K562 (cell line): ENCODE measurements at regions not wholly inside any gene's neighbourhood (a gene's known extent, or its start where the extent isn't known, plus 50 kb on each side); places are given as distances from the start of the nearest gene placed in this dataset.
A peak's percentile ranks its signal among the peaks of the same experiment; 100 is the strongest.

ENCODE experiments used
- ATAC-seq: fragments of 200-7000 bp; cut with Tn5 transposase; 3 replicates; pipeline ENCODE4 v1.9.1; 2020; ENCODE audit warnings: moderate library complexity
- BruUV-seq: library from RNA; stranded (reverse); fragments of 400-500 nt; replicated peaks from 2 replicates; lab custom pipeline; 2021; lab: Mats Ljungman, UMichigan
- CTCF ChIA-PET: fragments of 300-600 bp; formaldehyde crosslinking; extraction: SDS; loops from one replicate; lab custom pipeline; 2021; ENCODE audit warnings: low intra/inter-chr PET ratio; lab: Yijun Ruan, JAX
- POLR2A ChIA-PET: fragments of 300-600, 350-650 bp; sonication (Branson Sonifier 250); formaldehyde crosslinking; extraction: SDS; loops from one replicate; lab custom pipeline; 2021; ENCODE audit warnings: antibody characterized with exemption, inconsistent platforms; lab: Yijun Ruan, JAX
- DNase-seq, 4 experiments: peaks; one replicate each; pipeline versions ENCODE4 v3.0.0 to v3.0.0-alpha.2; 2011 to 2018; ENCODE audit warnings: low spot score in 3 of 4, mixed read lengths in 3 of 4; ENCODE audit errors: extremely low read depth in 1 of 4
- FAIRE-seq: peaks from 2 replicates; lab custom pipeline; 2011; peaks lifted over from hg19 to GRCh38; lab: Jason Lieb, UNC
- H2AFZ ChIP-seq: 2 replicates; pipeline ENCODE4 v1.6.0; 2011; ENCODE audit warnings: low read depth, low read length, control low read depth, inconsistent platforms
- H3K27ac ChIP-seq: fragments of 200-600 bp; 3 replicates; pipeline ENCODE4 v1.8.0; 2011; ENCODE audit warnings: low read depth, mild to moderate bottlenecking, control low read depth, inconsistent platforms, low read length, moderate library complexity, mixed read lengths; ENCODE audit errors: extremely low read depth
- H3K27me3 ChIP-seq, 2 experiments: fragments of 300-600 bp in 1 of 2; 2 replicates in 1 of 2; 3 replicates in 1 of 2; pipeline versions ENCODE4 v1.6.0 to v1.8.0; 2011; ENCODE audit warnings: inconsistent platforms in 2 of 2, low read length in 2 of 2, mild to moderate bottlenecking in 1 of 2, mixed read lengths in 1 of 2, moderate library complexity in 1 of 2; ENCODE audit not compliant: control insufficient read depth in 2 of 2, insufficient read depth in 2 of 2
- H3K36me3 ChIP-seq: fragments of 300-600 bp; 3 replicates; pipeline ENCODE4 v1.8.0; 2011; ENCODE audit warnings: mild to moderate bottlenecking, low read length, inconsistent platforms; ENCODE audit not compliant: control insufficient read depth, insufficient read depth
- H3K4me1 ChIP-seq, 2 experiments: fragments of 200-600 bp in 1 of 2; replicated peaks in 1 of 2; 2 replicates in 1 of 2; 3 replicates in 1 of 2; pipeline versions ENCODE4 v1.5.1 to v1.8.0; 2011; ENCODE audit warnings: inconsistent platforms in 2 of 2, low read length in 2 of 2, mild to moderate bottlenecking in 1 of 2, mixed read lengths in 1 of 2, moderate library complexity in 1 of 2; ENCODE audit not compliant: control insufficient read depth in 2 of 2, insufficient read depth in 2 of 2
- H3K4me2 ChIP-seq: 2 replicates; pipeline ENCODE4 v1.6.1; 2011; ENCODE audit warnings: low read length, control low read depth, inconsistent platforms, mixed read lengths; ENCODE audit not compliant: insufficient read depth
- H3K4me3 ChIP-seq: fragments of 200-600 bp; sonication (generic), shearing (Covaris generic); 2 replicates; pipeline ENCODE4 v1.5.1; 2016; ENCODE audit warnings: control low read depth, inconsistent platforms
- H3K79me2 ChIP-seq: fragments of 200-600 bp; 3 replicates; pipeline ENCODE4 v1.8.0; 2011; ENCODE audit warnings: low read length, inconsistent platforms; ENCODE audit not compliant: control insufficient read depth, insufficient read depth
- H3K9ac ChIP-seq, 2 experiments: 2 replicates each; pipeline versions ENCODE4 v1.6.0 to v1.6.1; 2011; ENCODE audit warnings: low read depth in 2 of 2, low read length in 2 of 2, control low read depth in 1 of 2, inconsistent platforms in 1 of 2, mild to moderate bottlenecking in 1 of 2, mixed read lengths in 1 of 2; ENCODE audit not compliant: insufficient read depth in 1 of 2
- H3K9me1 ChIP-seq: one replicate; pipeline ENCODE4 v1.6.0; 2011; ENCODE audit warnings: inconsistent platforms, mild to moderate bottlenecking, low read length, moderate library complexity; ENCODE audit not compliant: control insufficient read depth, insufficient read depth
- H3K9me3 ChIP-seq: replicated peaks from 2 replicates; pipeline ENCODE4 v1.5.1; 2011; ENCODE audit warnings: low read depth, low read length, inconsistent platforms; ENCODE audit not compliant: control insufficient read depth, insufficient read depth
- H4K20me1 ChIP-seq: replicated peaks from 2 replicates; pipeline ENCODE4 v1.6.1; 2011; ENCODE audit warnings: low read length, inconsistent platforms, mixed read lengths; ENCODE audit not compliant: control insufficient read depth, insufficient read depth
- FOXA3 ChIP-seq, 2 experiments: fragments of 450-650 bp in 1 of 2; sonication (generic) in 1 of 2; formaldehyde crosslinking; IDR thresholded peaks in 1 of 2; conservative IDR thresholded peaks in 1 of 2; 2 replicates each; pipeline versions ENCODE4 v1.4.0 to v1.8.0; 2020 to 2022; ENCODE audit warnings: mild to moderate bottlenecking in 2 of 2, missing genetic modification reagents in 1 of 2
- WGBS: fragments of 100-300 bp; shearing (Covaris generic); methylation state at CpG from one replicate; pipeline ENCODE4 v1.1.6; 2016; ENCODE audit warnings: low coverage, mixed read lengths; ENCODE audit not compliant: insufficient coverage; ENCODE audit errors: missing lambda C conversion rate; 5-methylcytosine and 5-hydroxymethylcytosine counted together
- in situ Hi-C: fragments of 300-500 bp; cut with MboI; formaldehyde crosslinking; loops from 4 replicates; pipeline ENCODE4 v1.15.0; 2018; ENCODE audit warnings: inconsistent platforms, mixed read lengths
- intact Hi-C: fragments of 100-400 bp; cut with micrococcal nuclease; formaldehyde crosslinking; loops from 2 replicates; pipeline ENCODE4 v1.14.2; 2022
- TF ChIP-seq, protein P1 (sequence below), 2 experiments: IDR thresholded peaks in 1 of 2; conservative IDR thresholded peaks in 1 of 2; 2 replicates each; pipeline ENCODE4 v1.6.1; 2016; ENCODE audit warnings: low read depth in 2 of 2, mild to moderate bottlenecking in 1 of 2, missing compliant biosample characterization in 1 of 2, missing genetic modification characterization in 1 of 2, moderate library complexity in 1 of 2

DNA sequence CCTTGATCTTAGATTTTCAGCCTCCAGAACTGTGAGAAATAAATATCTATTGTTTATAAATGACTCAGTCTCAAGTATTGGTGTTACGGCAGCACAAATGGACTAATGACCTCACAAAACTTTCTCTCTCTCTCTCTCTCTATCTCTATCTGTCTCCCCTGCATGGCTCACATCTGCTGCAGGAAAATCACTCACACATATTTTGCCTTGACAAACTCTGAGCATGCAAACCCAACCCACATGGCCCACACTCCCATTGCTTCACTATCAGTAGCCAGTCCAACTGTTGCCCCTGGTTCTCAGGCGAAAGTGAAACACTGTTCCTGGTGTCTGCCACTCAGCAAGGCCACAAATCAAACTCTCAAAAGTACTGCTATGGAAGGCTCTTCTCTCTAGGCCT lies 66.4 kb upstream of the PIK3R1 start:
- Histone ChIP-seq H3K9me3 (no peaks in the 10 kb centered on the region), H3K36me3 (no peaks in the 10 kb centered on the region), H3K79me2 (no peaks in the 10 kb centered on the region), H3K4me1 (no peaks in the 10 kb centered on the region), H3K27ac (no peak overlapping the region), H4K20me1 (no peaks in the 10 kb centered on the region), H3K4me3 (no peak overlapping the region), H3K9ac (no peak overlapping the region), H3K4me2 (no peak overlapping the region), H3K9me1 (no peaks in the 10 kb centered on the region), H2AFZ (no peak overlapping the region), H3K27me3 (peaks cover 0 to 10% of the 10 kb centered on the region in 2 experiments; a peak in 2 of 5 replicates)
- FAIRE-seq (no peak), DNase-seq (no peak), ATAC-seq (no peak)
- CTCF ChIA-PET: no interaction called here
- intact Hi-C loops (no loop called here), in situ Hi-C loops (no loop called here)
- WGBS: 9% methylated on average over 2 of the region's 2 CpGs
- no TSS peak for BruUV-seq
- TF ChIP-seq FOXA3 (CRISPR knock-in tag; conservative IDR thresholded peaks at IDR 0.05 in 1 of 2, IDR thresholded peaks at IDR 0.05 in 1 of 2): no peak
- TF ChIP-seq, protein P1, sequence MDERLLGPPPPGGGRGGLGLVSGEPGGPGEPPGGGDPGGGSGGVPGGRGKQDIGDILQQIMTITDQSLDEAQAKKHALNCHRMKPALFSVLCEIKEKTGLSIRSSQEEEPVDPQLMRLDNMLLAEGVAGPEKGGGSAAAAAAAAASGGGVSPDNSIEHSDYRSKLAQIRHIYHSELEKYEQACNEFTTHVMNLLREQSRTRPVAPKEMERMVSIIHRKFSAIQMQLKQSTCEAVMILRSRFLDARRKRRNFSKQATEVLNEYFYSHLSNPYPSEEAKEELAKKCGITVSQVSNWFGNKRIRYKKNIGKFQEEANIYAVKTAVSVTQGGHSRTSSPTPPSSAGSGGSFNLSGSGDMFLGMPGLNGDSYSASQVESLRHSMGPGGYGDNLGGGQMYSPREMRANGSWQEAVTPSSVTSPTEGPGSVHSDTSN (CRISPR knock-in tag; IDR thresholded peaks at IDR 0.05; ENCODE audit: low read depth): no peak
- TF ChIP-seq, protein P1 (tag; conservative IDR thresholded peaks at IDR 0.05; ENCODE audit: low read depth): peak; percentile 47; the same call in 1 of the 2 replicates
- POLR2A ChIA-PET: no interaction called here
